Hepatocyte (in vitro differentiated cells): ENCODE measurements at regions not wholly inside any gene's neighbourhood (a gene's known extent, or its start where the extent isn't known, plus 50 kb on each side); places are given as distances from the start of the nearest gene placed in this dataset.

Source experiments
- CTCF ChIP-seq: fragments of 200-600 bp; sonication (generic); IDR thresholded peaks from 2 replicates; pipeline ENCODE4 v1.5.1; 2016; ENCODE audit warnings: antibody characterized with exemption, mild to moderate bottlenecking; ENCODE audit not compliant: poor library complexity
- EZH2 ChIP-seq: fragments of 200-600 bp; sonication (generic); IDR thresholded peaks from 2 replicates; pipeline ENCODE4 v1.6.1; 2016; ENCODE audit warnings: antibody characterized with exemption, mild to moderate bottlenecking, borderline replicate concordance
- EZH2phosphoT487 ChIP-seq: fragments of 200-600 bp; sonication (generic); IDR thresholded peaks from one replicate; pipeline ENCODE4 v1.6.1; 2018; ENCODE audit warnings: antibody characterized with exemption, mild to moderate bottlenecking, low read depth, moderate library complexity; ENCODE audit not compliant: unreplicated experiment, severe bottlenecking

GRCh38 chr5:68658810-68659372 is 434.9 kb upstream of the SLC30A5 start:
- TF ChIP-seq CTCF (no peak), EZH2 (no peak), EZH2phosphoT487 (no peak)
